ENCODE measurements at regions not wholly inside any gene's neighbourhood (a gene's known extent, or its start where the extent isn't known, plus 50 kb on each side); places are given as distances from the start of the nearest gene placed in this dataset.

GRCh38 chr5:74122979-74123590, 497.1 kb downstream of the ARHGEF28 start:
- no peaks in the 10 kb centered on the region for H3K79me2 ChIP-seq (ENCODE audit: control insufficient read depth in 1 of 2, insufficient read depth in 2 of 2, low read length in 2 of 2)
- FAIRE-seq = no peak
- H3K9me3 ChIP-seq (ENCODE audit: insufficient read depth in 2 of 2, low read depth in 1 of 2, low read length in 1 of 2) = no peaks in the 10 kb centered on the region
- H3K4me1 ChIP-seq (replicated peaks in 1 of 4; ENCODE audit: control insufficient read depth in 3 of 4, insufficient read depth in 4 of 4, low read length in 3 of 4) = no peaks in the 10 kb centered on the region
- H3K4me3 ChIP-seq (ENCODE audit: extremely low read depth in 1 of 4, insufficient read depth in 2 of 4, low read depth in 3 of 4, low read length in 4 of 4) = no peak overlapping the region
- H3K9ac ChIP-seq (replicated peaks in 1 of 4; ENCODE audit: extremely low read depth in 1 of 4, low read depth in 3 of 4, low read length in 3 of 4) = no peak overlapping the region
- TF ChIP-seq KDM4A (IDR thresholded peaks at IDR 0.05; ENCODE audit: low read depth, low read length, severe bottlenecking) = no peak
- no peak for TF ChIP-seq TEAD4 (IDR thresholded peaks at IDR 0.05; ENCODE audit: low read depth, low read length)
- TF ChIP-seq HDAC6 (IDR thresholded peaks at IDR 0.05; ENCODE audit: low read depth, low read length) = no peak
- no peak for TF ChIP-seq RNF2 (IDR thresholded peaks at IDR 0.05; ENCODE audit: borderline replicate concordance, low read depth, low read length, missing control alignments, poor library complexity, severe bottlenecking)
- no peaks in the 10 kb centered on the region for H3K27me3 ChIP-seq (replicated peaks in 1 of 4; ENCODE audit: control insufficient read depth in 3 of 4, extremely low read depth in 1 of 4, insufficient read depth in 3 of 4, low read length in 3 of 4)
- H3K14ac ChIP-seq (ENCODE audit: insufficient read length) = no peak overlapping the region
- no peaks in the 10 kb centered on the region for H3K36me3 ChIP-seq (ENCODE audit: control insufficient read depth in 2 of 4, insufficient read depth in 4 of 4, low read length in 3 of 4)
- no peak overlapping the region for H2BK15ac ChIP-seq (ENCODE audit: low read length)
- H2BK20ac ChIP-seq (ENCODE audit: low read length) = no peak overlapping the region
- H3K27ac ChIP-seq (ENCODE audit: low read depth, low read length) = no peak overlapping the region
- no peak overlapping the region for H3K23ac ChIP-seq (ENCODE audit: insufficient read length)
- no peak overlapping the region for H4K5ac ChIP-seq (ENCODE audit: insufficient read length, low read depth, low read length)
- no peak overlapping the region for H4K8ac ChIP-seq (ENCODE audit: extremely low read depth, insufficient read depth, low read length)
- POLR2A ChIA-PET (ENCODE audit: partially characterized antibody) = no interaction called here
- H2BK120ac ChIP-seq (replicated peaks; ENCODE audit: low read depth, low read length) = no peak overlapping the region
- H2AK5ac ChIP-seq (ENCODE audit: low read depth, low read length) = no peak overlapping the region
- H3K4ac ChIP-seq (replicated peaks; ENCODE audit: insufficient read length, low read depth, low read length) = no peak overlapping the region
- WGBS, 2 experiments (ENCODE audit: extremely low coverage in 1 of 2, insufficient coverage in 1 of 2, insufficient read length in 1 of 2, insufficient replicate concordance in 2 of 2, low coverage in 1 of 2, low lambda C conversion rate in 2 of 2, missing lambda C conversion rate in 1 of 2) = 80% methylated on average over 6 of the region's 6 CpGs; no CpG with 5 or more reads in 1 of the 2 experiments
- no peaks in the 10 kb centered on the region for H3K23me2 ChIP-seq (ENCODE audit: low read depth, low read length)
- H4K20me1 ChIP-seq (replicated peaks in 1 of 2; ENCODE audit: control insufficient read depth in 1 of 2, insufficient read depth in 2 of 2, low read length in 2 of 2) = no peaks in the 10 kb centered on the region
- no peak overlapping the region for H2AFZ ChIP-seq (ENCODE audit: low read length)
- no peak overlapping the region for H2BK12ac ChIP-seq (ENCODE audit: low read depth, low read length)
- no peak overlapping the region for H2BK5ac ChIP-seq (ENCODE audit: low read depth, low read length)
- no peak overlapping the region for H3K4me2 ChIP-seq (ENCODE audit: insufficient read depth in 1 of 2, low read depth in 2 of 2, low read length in 2 of 2)
- no peaks in the 10 kb centered on the region for H3K79me1 ChIP-seq (ENCODE audit: low read depth, low read length)
- no peak for DNase-seq (ENCODE audit: low read depth in 1 of 2, low spot score in 2 of 2)
- H3K56ac ChIP-seq (replicated peaks; ENCODE audit: insufficient read length, low read depth, low read length) = no peak overlapping the region
- CTCF ChIA-PET (ENCODE audit: partially characterized antibody) = interaction anchor here (1.4 to 2.1 kb wide), 3 partner anchors 34 to 220 kb away, joined by 3 to 5 read pairs (median 4); no protein-coding TSS in a partner anchor
- H3K18ac ChIP-seq (ENCODE audit: extremely low read depth, low read length) = no peak overlapping the region
- no peak overlapping the region for H4K91ac ChIP-seq (replicated peaks; ENCODE audit: insufficient read length, low read length)
